SK-N-SH treated with all-trans-retinoic acid at 6 μM for 48 hours (cell line): ENCODE measurements at regions not wholly inside any gene's neighbourhood (a gene's known extent, or its start where the extent isn't known, plus 50 kb on each side); places are given as distances from the start of the nearest gene placed in this dataset.
"Not testable (repeated sequence)": the region's sequence is repeated elsewhere in the genome, so short reads cannot be mapped to it uniquely, and the experiment has no call there.

ENCODE experiments used
- BACH2 ChIP-seq: fragments of 250-450 bp; sonication (Bioruptor Pico); IDR thresholded peaks from 2 replicates; pipeline ENCODE4 v1.9.0; 2021; ENCODE audit warnings: mild to moderate bottlenecking, borderline replicate concordance
- CSDC2 ChIP-seq: fragments of 250-450 bp; sonication (Bioruptor Pico); IDR thresholded peaks from 2 replicates; pipeline ENCODE4 v1.5.0; 2020; ENCODE audit warnings: mild to moderate bottlenecking, moderate library complexity
- ZNF70 ChIP-seq: fragments of 450-650 bp; formaldehyde crosslinking; IDR thresholded peaks from 2 replicates; pipeline ENCODE4 v1.5.0; 2020; ENCODE audit warnings: mild to moderate bottlenecking, moderate library complexity
- ZNF8 ChIP-seq: fragments of 450-650 bp; formaldehyde crosslinking; IDR thresholded peaks from 2 replicates; pipeline ENCODE4 v1.5.0; 2020; ENCODE audit warnings: mild to moderate bottlenecking, moderate library complexity
- TF ChIP-seq, protein P1 (sequence below): fragments of 250-450 bp; sonication (Bioruptor Pico); IDR thresholded peaks from 2 replicates; pipeline ENCODE4 v1.8.0; 2020; ENCODE audit warnings: mild to moderate bottlenecking, moderate library complexity, borderline replicate concordance
- TF ChIP-seq, protein P2 (sequence below): fragments of 250-450 bp; sonication (Bioruptor Pico); IDR thresholded peaks from 2 replicates; pipeline ENCODE4 v1.5.1; 2020; ENCODE audit warnings: low read depth, mild to moderate bottlenecking, moderate library complexity

DNA sequence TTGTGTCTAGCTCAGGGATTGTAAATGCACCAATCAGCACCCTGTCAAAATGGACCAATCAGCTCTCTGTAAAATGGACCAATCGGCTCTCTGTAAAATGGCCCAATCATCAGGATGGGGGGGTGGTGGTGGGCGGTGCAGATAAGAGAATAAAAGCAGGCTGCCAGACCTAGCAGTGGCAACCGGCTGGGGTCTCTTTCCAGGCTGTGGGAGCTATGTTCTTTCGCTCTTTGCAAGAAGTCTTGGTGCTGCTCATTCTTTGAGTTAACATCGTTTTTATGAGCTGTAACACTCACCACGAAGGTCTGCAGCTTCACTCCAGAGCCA, 328.9 kb upstream of the KLF4 start:
- TF ChIP-seq, protein P1, sequence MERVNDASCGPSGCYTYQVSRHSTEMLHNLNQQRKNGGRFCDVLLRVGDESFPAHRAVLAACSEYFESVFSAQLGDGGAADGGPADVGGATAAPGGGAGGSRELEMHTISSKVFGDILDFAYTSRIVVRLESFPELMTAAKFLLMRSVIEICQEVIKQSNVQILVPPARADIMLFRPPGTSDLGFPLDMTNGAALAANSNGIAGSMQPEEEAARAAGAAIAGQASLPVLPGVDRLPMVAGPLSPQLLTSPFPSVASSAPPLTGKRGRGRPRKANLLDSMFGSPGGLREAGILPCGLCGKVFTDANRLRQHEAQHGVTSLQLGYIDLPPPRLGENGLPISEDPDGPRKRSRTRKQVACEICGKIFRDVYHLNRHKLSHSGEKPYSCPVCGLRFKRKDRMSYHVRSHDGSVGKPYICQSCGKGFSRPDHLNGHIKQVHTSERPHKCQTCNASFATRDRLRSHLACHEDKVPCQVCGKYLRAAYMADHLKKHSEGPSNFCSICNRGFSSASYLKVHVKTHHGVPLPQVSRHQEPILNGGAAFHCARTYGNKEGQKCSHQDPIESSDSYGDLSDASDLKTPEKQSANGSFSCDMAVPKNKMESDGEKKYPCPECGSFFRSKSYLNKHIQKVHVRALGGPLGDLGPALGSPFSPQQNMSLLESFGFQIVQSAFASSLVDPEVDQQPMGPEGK (CRISPR knock-in tag), result not testable (repeated sequence)
- TF ChIP-seq, protein P2, sequence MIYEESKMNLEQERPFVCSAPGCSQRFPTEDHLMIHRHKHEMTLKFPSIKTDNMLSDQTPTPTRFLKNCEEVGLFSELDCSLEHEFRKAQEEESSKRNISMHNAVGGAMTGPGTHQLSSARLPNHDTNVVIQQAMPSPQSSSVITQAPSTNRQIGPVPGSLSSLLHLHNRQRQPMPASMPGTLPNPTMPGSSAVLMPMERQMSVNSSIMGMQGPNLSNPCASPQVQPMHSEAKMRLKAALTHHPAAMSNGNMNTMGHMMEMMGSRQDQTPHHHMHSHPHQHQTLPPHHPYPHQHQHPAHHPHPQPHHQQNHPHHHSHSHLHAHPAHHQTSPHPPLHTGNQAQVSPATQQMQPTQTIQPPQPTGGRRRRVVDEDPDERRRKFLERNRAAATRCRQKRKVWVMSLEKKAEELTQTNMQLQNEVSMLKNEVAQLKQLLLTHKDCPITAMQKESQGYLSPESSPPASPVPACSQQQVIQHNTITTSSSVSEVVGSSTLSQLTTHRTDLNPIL (CRISPR knock-in tag), result not testable (repeated sequence)
- not testable (repeated sequence) for TF ChIP-seq ZNF70 (CRISPR knock-in tag); CSDC2; ZNF8; BACH2
